Inflammatory macrophage treated with lipopolysaccharide for 1 hour (primary cell): ENCODE measurements at regions not wholly inside any gene's neighbourhood (a gene's known extent, or its start where the extent isn't known, plus 50 kb on each side); places are given as distances from the start of the nearest gene placed in this dataset.
"Not testable (repeated sequence)": the region's sequence is repeated elsewhere in the genome, so short reads cannot be mapped to it uniquely, and the experiment has no call there.

Experiments used
- DNase-seq, 2 donors: peaks; one replicate each; pipeline ENCODE4 v3.0.0-alpha.2; 2020 to 2022

DNA sequence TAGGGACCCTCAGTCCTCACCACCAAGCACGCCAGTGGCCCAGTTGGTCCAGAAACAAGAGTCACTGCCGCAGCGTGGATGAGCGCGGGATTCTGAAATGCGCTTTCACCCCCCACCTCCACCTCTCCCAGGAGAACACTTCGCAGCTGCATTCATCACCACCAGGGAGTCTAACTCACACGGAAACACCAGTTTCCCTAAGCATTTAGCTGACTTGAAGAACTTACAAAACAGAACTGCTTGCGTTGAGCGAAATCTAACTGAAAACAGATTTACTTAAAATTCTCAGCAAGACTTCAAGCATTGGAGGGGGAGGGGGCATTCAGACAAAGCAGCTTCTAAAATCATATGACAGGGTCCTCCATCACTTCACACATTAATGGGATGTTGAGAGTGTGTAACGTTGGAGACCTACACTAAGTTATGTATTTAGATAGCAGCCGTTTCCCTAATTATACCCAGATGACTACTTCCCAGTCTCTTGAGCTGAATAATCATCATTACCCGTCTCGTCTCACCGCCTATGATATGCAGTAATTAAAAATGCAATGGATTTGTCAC, 258.2 kb upstream of the IRS2 start:
- DNase-seq: no peak

DNA sequence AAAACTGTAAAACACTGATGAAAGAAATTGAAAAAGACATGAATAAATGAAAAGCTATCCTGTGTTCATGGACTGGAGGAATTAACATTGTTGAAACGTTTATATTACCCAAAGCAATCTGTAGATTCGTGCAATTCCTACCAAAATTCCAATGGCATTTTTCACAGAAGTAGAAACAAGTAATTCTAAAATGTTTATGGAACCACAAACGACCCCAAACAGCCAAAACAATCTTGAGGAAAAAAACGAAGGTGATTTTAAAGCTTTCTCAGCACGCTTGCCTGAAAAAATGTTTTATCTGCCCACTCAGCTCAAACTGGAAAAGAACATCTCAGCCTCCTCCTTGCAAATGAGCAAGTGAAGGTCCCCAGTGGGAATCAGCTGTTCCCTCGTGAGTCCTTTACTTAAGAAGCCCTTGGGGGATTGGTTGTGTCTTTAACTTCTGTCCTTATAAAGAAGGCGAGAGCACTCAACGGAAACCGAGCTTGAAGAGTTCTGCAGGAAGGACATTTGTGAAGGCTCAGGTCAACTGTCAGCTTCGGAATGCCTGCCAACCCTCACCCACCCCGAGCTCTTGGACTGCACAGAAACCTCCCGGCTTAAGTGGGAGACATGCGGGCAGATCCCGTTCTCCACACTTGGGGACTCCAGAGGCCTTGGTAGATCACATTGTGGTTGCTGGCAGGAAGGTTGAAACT, 256.0 kb upstream of the IRS2 start:
- no peak for DNase-seq

DNA sequence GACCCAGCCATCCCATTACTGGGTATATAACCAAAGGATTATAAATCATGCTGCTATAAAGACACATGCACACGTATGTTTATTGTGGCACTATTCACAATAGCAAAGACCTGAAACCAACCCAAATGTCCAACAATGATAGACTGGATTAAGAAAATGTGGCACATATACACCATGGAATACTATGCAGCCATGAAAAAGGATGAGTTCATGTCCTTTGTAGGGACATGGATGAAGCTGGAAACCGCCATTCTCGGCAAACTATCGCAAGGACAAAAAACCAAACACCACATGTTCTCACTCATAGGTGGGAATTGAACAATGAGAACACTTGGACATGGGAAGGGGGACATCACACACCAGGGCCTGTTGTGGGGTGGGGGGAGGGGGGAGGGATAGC, 255.3 kb upstream of the IRS2 start:
- not testable (repeated sequence) for DNase-seq

DNA sequence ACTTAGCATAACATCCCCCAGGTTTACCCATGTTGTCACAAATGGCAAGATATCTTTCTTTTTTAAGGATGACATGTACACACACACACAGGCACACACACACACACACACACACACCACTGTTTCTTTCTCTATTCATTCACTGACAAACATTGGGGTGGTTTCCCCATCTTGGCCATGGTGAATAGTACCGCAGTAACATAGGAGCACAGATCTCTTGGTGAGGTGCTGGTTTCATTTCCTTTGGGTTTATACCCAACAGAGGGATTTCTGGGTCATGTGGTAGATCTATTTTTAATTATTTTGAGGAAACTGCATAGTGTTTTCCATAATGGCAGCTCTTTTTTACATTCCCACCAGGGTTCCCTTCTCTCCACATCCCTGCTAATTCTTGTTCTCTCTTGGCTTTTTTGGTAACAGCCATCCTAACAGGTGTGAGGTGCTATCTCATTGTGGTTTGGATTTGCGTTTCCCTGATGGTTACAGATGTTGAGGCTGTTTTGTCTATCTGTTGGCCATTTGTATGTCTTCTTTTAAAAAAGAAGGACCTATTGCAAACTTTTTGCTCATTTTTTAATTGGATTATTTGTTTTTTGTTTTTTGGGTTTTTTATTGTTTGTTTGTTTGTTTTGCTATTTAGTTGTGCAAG, 251.7 kb upstream of the IRS2 start:
- no peak for DNase-seq

DNA sequence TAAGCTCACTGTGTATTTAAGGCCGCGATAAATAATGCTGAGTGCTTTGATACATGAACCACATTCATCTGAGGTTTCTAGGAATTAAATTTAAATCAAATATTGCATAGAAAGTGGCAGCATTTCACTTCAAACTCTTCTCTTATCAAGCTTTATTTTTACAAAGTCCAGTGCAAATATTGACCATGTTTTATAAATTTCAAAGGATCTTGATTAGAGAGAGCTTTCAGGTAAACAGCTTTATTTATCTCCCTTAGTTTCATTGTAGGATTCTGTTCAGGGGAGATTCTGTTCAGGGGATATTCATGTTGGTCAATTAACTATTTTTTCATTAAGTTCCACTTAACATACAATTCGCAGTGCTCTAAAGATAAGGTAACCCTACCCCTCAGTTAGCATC, 249.7 kb upstream of the IRS2 start:
- no peak for DNase-seq

DNA sequence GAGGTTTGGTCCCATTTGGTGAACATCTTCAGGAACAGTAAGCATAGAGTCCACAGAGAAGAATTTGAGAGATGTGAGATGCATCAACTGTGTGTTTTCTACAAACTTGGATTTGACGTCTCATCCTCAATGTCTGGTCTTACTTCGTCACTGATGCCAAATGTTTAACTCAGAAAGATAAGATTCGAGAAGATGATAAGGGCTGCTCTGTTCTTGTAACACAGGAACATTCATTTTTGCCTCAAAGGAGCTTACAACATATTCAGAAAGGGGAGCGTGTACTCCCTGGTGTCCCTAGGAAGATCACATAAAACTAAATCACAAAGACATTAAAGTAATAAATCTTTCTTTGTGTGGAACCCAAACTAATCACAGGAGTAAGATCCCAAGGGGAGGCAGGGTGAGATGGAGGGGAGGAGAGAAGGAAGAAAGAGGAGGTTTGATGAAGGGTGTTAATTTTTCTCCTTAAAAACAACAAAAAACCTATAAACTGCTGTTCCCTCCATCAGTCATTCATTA, 247.7 kb upstream of the IRS2 start:
- no peak for DNase-seq

DNA sequence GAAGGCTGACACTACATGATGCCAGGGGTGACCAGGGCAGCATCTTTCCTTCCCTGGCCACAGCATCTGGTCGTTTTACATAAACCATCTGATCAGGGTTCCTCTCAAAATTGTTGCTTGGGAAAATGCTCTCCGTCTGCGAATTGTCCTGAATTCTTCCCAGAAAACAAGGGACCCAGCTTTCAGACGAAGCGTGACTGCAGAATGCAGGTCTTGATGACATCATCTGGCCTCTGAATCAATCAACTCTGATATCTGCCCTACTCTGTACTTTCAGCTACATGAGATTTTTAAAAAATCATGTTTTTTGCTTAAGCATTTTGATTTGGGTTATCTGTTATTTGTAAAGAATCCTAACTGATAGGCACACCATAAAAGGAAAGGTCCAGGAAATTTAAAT, 246.6 kb upstream of the IRS2 start:
- DNase-seq: no peak

DNA sequence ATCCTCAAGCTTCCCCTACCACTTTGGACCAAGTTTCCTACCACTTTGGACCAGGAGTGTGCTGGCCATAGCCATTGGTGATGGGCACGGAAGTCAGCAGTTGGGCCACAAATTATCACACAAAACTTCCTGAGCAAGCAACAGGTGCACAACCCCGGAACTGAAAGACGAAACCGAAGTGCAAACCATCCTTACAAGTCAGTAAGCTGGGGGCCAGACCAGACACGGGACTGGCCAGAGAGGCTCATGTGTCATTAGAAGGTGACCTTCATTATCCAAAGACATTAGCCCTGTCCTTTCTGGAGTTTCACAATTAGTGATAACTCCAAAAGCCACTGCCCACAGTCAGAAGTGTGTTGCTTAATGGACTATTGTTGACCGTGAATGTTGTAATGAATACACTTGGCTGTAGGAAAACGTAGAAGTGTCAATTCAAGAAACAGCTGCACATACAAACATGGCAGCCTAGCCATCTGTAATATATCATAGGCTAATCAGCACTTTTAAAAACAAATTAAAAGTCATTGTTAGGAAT, 244.1 kb upstream of the IRS2 start:
- no peak for DNase-seq

DNA sequence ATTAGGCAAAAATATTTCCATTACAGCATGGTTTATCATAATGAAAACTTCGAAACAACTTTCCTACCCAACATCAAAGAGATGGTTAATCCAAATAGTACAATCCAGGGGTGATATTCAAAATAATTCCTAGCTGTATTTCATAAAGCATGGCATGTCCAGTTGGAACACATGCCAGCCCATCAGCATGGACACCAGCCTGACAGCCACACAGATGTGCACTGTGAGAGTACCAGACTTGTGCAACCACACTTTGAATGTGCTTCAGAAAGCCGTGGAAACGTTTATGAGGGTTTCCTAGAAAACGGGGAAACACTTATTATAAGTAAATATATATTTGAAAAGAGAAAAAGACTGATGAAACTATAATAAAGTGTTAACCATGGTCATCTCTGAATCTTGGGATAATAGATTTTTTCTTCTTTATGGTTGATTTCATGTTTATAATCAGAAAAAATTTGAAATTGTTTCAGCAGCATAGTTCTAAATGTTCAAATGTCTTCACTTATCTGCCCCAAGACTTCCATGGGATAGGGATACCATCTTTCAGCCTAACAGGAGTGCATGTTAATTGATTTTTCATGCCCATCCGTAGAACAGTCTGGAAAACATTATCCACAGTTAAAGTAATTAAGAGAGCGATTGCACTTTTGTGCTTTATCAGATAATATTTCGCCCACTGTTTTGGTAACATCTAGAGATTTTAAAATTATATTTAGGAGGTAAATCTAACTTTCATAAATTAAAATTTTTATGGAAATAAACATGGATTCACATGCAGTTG, 242.6 kb upstream of the IRS2 start:
- DNase-seq: no peak

DNA sequence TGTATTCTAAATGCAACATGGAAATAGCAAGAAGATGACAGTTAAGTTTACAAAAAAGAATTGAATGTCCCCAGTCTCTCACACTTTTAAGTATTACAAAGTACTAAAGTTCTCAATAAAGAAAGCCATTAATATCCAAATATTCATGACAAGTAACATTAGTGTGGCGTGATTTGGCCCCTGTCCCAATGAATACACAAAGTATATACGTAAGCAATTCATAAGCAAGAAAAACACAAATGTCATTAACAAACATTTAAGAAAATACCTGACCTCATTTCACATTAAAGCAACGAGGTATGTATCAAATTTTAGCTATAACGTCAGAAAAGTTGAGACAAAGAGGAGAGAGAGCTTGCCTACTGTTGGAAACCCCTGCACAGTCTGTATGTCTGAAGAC, 241.9 kb upstream of the IRS2 start:
- no peak for DNase-seq

DNA sequence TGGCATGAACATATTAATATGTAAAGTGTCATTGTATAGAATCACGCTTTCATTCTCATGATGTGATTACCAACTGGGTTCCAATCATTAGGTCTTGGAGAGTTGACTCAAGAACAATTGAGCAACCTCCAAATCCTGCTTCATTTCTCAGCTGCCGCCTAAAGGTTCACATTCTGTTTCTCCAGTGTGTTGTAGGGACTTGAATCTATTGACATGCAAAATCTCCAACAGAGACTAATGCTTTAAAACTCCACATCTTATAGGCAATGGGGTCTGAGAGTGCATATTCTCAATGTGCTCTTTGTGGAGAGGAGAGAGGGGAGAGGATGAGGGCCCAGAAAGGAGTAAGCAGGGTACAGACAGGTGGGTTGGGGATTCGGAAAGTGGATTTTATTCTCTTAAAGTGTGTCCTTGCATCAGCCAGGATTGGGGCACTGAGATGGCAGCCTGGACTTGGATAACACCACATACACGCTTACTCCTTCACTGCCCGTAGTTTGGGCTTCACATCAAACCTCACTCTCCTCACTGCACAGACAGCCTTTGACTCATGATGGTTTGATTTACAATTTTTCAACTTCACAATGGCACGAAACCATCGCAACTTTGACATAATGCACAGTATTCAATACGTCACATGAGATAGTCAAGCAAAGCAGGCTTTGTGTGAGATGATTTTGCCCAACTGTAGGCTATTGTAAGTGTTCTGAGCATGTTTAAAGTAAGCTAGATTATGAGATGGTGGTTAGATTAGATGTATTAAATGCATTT, 241.3 kb upstream of the IRS2 start:
- no peak for DNase-seq

DNA sequence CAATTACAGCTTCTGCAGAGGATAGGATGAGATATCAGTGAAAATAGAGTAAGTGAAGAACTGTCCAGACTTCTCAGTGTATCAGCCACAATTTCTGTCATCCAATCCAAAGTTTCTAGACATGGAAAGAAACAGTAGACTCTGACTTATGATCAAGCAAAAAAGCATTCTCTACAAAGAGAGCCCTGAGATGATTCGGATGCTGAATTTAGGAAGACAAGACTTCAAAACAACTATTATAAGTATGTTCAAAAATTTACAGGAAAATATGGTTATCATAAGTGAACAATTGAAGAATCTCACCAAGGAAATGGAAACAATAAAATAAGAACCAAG, 238.2 kb upstream of the IRS2 start:
- DNase-seq: no peak

DNA sequence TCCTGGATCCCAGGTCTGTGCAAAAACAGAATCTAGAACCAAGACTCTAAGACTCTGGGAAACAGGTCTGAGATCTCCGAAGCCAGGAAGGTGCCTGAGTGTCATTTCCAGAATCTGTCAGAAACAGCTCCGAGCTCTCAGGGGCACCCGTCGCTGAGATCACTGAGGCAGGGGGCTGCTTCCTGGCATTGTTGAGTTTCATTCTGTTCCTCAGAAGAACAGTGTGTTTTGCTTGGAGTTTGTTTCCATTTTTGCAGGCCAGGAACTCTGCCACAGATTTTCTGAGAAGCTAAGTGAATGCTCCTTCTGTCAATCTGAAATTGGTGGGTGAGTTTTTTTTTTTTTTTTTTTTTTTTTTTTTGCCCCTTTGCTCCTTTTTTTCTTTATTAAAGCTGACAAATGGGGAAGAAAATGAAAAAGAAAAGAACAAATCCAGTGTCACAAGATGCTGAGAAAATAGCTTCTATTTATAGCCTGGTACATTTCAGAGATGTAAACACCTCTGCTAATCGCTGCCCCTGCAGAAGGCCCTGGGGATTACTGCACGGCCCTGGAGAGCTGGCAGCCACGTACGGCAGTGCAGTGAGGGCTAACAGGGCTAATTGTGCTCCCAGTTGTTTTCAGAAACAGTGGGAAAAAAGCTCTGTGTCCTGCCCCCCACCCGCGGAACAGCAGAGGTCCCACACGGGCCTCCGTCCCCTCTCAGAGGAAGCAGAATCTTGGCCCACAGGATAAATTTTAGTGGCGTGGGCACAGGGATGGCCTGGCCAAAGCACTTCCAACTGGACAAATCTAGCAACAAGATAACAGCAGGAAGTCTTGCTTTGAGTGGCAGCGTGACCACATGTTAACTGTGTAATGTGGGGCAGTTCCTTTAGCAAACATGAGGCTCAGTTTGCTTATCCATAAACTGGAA, 237.6 kb upstream of the IRS2 start:
- no peak for DNase-seq

DNA sequence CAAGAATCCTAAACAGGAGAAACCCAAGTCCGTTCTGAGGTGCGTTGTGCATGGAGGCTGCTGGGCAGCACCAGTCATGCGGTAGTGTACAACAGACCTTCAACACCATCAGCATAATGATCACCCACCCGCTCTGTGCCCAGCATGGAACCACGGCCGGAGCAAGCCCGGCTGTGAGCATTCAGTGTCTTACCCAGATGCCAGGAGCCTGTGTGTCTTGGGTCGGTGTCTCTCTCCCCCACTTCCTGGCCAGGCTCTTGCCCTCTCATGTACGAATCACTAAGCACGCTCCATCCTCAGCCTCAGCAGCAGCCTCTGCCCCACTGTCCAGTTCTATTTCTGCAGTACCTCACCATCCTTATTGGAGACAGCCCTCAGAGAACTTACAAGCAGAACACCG, 231.6 kb upstream of the IRS2 start:
- no peak for DNase-seq

DNA sequence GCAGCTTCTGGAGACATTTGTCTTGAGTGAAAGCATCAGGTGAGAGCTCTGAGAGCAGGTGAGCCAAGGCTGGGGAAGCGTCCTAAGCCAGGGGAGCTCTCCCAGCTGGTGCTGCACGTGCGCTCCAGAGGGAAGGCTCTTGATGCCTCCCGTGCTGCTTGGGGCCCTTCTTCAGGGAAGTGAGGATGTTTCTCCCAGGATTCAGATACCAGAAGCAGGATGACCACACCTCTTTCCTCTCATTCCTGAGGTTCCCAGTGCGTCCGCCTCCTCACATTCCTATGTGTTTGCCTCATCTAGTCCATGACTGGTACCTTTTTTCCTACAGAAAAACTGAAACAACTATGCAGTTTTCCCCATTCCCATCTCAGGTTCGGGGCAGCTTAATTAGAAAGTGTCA, 231.0 kb upstream of the IRS2 start:
- DNase-seq: no peak

DNA sequence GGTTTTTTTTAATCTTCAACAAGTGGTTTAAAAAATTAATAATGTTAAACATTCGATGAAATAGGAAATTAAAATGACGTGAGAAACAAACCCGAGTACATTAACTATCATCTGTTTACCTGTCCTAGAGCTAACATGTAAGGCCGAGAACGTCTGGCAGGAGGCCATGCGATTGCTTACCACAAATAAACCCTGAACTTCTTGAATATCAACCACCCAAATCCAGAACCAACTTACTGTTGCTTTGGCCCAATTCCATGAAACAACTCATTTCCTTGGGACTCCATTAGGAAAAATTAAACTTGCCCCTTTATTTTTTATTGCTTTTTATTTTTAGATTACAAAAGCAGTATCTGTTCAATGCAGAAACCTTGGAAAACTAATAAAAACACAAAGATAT, 228.9 kb upstream of the IRS2 start:
- DNase-seq: no peak

DNA sequence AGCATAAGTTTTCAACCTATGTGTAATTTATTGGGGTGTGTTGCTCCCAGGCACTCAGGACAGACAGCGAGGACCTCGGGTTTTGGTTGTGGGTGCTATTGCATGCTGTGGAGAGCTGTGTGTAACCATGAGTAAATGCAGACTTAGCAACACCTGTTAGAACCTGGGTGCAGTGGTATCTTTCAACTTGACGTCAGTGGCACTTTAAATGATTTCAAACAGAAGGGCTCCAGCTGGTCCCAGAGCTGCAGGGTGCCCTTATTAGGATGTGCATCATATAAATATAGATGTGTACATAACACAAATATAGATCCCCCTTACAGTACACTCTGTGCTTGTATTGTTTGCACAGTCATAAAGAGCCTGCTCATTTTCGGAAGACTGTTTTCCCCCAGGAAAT, 228.3 kb upstream of the IRS2 start:
- no peak for DNase-seq

DNA sequence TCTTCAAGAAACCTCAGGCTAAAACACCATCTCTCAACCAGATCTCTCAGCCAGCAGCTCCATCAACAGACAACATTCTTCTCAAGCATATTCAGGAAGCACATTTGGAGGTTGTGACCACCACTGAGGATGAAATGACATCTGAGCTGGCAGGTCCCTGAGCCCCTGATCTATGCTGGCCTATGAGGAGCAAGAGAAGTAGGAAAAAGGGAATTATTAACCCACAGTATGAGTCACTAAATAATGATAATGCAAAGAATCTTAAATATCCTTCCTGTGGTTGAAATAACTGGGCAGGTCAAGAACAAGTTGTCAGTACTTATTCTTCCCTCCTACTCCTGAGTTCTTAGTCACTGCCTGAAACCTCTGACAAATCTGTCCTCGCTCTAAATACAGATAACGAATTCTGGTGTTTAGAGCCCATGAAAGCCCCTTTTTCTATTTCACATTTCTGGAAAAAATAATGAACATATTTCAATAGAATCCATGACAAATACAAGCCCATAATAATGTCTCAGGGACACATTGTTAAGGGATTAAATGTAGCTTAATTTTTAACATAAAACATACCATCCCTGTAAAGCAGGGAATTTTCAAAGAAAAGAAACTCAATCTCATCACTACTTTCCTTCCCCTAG, 225.8 kb upstream of the IRS2 start:
- DNase-seq: no peak

DNA sequence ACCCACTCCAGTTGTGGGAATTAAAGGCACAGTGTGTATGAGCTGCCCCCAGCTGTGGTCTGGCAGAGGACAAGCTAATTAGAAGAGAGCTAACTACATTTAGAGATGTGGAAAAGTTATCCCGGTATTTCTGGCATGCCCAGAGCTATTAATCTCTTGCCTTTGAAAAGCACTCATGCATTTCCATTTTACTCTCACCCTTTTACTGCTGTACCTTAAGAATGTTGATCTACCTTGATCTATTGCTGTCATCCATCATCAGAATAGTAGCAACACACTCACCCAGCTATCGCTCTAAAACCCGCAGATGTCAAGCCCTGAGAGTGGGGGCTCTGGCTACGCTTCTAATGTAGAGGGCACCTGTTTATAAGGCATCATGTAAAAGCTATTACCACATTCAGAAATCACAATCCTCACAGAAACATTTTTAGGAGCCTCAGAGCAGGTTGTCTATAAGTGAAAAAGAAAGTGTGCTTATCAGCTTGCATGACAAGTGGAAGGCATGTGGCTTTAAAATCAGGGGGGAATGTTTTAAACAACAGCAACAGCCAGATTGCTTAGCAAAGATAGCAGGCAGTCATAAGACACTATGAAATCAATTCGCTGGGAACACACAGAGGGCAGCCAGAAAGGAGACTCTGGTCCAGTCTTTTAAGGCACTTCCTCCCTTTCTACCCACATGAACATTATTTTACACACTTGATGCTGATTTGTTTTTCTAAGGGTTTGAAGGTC, 224.2 kb upstream of the IRS2 start:
- no peak for DNase-seq

DNA sequence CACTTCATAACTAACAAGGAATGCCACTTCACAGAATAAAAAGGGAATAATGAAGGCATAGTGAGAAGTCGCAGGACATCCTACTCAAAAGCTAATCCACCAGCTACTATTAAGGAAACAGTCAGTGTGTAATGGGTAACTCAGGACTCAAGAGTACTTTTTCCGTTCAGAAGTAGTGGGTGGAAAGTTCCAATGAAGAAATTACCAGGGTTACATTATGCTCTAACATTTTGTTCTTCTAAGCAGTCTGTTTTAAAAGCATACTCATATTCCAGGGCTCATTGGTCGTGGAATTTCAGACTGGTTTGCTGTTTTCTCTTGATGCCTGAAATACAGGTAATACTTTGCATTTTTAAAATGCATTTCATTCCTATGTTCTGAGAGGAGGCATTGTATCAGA, 222.4 kb upstream of the IRS2 start:
- no peak for DNase-seq
